ENCODE measurements at regions not wholly inside any gene's neighbourhood (a gene's known extent, or its start where the extent isn't known, plus 50 kb on each side); places are given as distances from the start of the nearest gene placed in this dataset.

- no peak for TF ChIP-seq CTCF (IDR thresholded peaks at IDR 0.05 in 4 of 5, conservative IDR thresholded peaks at IDR 0.05 in 1 of 5)
- TF ChIP-seq POLR2A (IDR thresholded peaks at IDR 0.05), result no peak
Measured at GRCh38 chr2:14127765-14128164, 504.8 kb upstream of the LRATD1 start.

Measured in gastrocnemius medialis (tissue), 4 donors.